Esophagus squamous epithelium (tissue), 5 donors: ENCODE measurements at regions not wholly inside any gene's neighbourhood (a gene's known extent, or its start where the extent isn't known, plus 50 kb on each side); places are given as distances from the start of the nearest gene placed in this dataset.

Source experiments
- DNase-seq: peaks from one replicate; lab custom pipeline; 2025; lab: John Stamatoyannopoulos, UW
- H3K27ac ChIP-seq, 4 donors: fragments of 200-600 bp; sonication (generic); one replicate each; pipeline ENCODE4 v1.5.1; 2016 to 2019; ENCODE audit warnings: mild to moderate bottlenecking in 1 of 4
- H3K27me3 ChIP-seq, 4 donors: fragments of 200-600 bp; sonication (generic); 1 replicate in 3 of 4; 2 replicates in 1 of 4; pipeline versions ENCODE4 v1.5.1 to v1.6.0; 2017 to 2021; ENCODE audit warnings: antibody characterized with exemption in 1 of 4
- H3K36me3 ChIP-seq, 3 donors: fragments of 200-600 bp; sonication (generic); one replicate each; pipeline ENCODE4 v1.5.1; 2016 to 2019
- H3K4me1 ChIP-seq, 3 donors: fragments of 200-600 bp; sonication (generic); one replicate each; pipeline ENCODE4 v1.5.1; 2017 to 2019
- H3K4me3 ChIP-seq, 4 donors: fragments of 200-600 bp; sonication (generic); 1 replicate in 3 of 4; 2 replicates in 1 of 4; pipeline ENCODE4 v1.5.1; 2016 to 2019; ENCODE audit warnings: mild to moderate bottlenecking in 2 of 4, moderate library complexity in 1 of 4
- H3K9me3 ChIP-seq, 3 donors: fragments of 200-600 bp; sonication (generic); one replicate each; pipeline ENCODE4 v1.5.1; 2016 to 2019
- POLR2A ChIP-seq, 4 donors: fragments of 450-650 bp; IDR thresholded peaks; one replicate each; pipeline ENCODE4 v1.6.1; 2017; ENCODE audit warnings: antibody characterized with exemption in 4 of 4, mild to moderate bottlenecking in 4 of 4, moderate library complexity in 3 of 4
- WGBS, 2 donors: methylation state at CpG; one replicate each; pipeline ENCODE4 v1.1.5; 2018; 5-methylcytosine and 5-hydroxymethylcytosine counted together
- intact Hi-C: fragments of 100-400 bp; cut with DNase I; formaldehyde crosslinking; loops from one replicate; pipeline ENCODE4 v1.15.0; 2022
- TF ChIP-seq, protein P1 (sequence below), 6 experiments: fragments of 450-650 bp in 4 of 6; fragments of 200-600 bp in 2 of 6; sonication (generic) in 2 of 6; IDR thresholded peaks; one replicate each; pipeline ENCODE4 v1.5.1; 2016 to 2019; ENCODE audit warnings: antibody characterized with exemption in 6 of 6, mild to moderate bottlenecking in 4 of 6, moderate library complexity in 4 of 6
- donor health status: DM: yes; HTN: yes; CAD: no.

DNA sequence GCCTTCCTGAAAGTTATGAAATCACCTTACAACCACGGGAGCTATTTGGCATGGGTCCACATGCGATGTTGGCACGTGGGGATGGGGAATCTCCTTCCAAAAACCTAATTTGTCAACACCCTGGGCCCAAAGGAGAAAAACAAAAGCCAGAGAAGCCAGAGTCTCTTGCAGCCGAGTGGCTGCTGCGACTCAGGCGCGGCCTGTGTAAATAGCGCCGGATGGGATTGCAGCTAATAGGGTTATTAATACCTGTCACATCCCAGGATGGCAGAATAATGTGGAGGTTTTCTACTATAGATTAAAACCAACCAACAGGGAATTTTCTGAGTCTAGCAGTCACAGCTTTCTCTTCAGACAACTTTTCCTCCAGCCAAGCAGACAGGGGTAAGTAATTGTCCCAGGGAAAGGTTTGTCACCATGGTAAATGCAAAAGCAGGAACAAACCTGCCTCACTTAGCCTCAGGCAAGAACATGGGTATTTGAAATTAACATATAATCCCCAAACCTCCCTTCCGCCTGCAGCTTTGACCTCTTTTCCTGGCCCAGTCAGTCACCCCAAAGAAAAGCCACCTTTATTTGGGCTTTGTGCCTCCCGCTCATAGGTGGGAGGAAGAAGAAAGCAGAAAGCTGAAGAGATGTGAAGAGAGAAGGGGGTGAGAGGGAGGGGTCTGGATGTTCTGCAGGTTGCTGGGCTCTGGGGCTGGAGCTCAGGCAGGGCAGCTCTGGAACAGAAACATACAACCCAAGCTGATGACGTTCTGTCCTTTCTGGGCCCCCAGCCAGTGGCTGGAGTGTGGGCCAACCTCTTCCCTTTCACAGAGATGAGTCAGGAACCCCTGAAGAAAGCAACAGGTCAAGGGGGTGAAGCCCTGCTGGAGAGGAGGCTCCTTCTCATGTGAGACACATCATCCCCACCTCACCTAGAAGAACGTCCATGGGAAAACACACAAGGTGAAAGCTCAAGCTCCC lies 376.5 kb downstream of the NXPE2 start:
- no peak for TF ChIP-seq POLR2A (IDR thresholded peaks at IDR 0.05)
- TF ChIP-seq, protein P1, sequence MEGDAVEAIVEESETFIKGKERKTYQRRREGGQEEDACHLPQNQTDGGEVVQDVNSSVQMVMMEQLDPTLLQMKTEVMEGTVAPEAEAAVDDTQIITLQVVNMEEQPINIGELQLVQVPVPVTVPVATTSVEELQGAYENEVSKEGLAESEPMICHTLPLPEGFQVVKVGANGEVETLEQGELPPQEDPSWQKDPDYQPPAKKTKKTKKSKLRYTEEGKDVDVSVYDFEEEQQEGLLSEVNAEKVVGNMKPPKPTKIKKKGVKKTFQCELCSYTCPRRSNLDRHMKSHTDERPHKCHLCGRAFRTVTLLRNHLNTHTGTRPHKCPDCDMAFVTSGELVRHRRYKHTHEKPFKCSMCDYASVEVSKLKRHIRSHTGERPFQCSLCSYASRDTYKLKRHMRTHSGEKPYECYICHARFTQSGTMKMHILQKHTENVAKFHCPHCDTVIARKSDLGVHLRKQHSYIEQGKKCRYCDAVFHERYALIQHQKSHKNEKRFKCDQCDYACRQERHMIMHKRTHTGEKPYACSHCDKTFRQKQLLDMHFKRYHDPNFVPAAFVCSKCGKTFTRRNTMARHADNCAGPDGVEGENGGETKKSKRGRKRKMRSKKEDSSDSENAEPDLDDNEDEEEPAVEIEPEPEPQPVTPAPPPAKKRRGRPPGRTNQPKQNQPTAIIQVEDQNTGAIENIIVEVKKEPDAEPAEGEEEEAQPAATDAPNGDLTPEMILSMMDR (IDR thresholded peaks at IDR 0.05) = no peak
- H3K9me3 ChIP-seq = peaks cover 0 to 9% (median 0%) of the 10 kb centered on the region in 3 donors

DNA sequence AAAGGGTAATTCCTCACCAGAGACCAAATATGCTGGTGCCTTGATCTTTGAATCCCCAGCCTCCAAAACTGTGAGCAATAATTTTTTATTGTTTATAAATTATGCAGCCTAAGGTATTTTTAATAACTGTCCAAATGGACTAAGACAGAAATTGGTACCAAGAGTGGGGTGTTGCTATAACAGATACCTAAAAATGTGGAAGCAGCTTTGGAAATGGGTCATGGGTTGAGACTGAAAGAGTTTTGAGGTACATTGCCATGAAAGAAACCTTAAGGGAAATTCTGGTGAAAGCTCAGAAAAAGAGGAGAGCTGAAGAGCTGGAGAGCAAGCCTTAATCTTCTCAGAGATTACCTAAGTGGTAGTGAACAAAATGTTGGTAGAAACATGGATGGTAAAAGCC lies 378.2 kb downstream of the NXPE2 start:
- no peak overlapping the region for H3K4me3 ChIP-seq
- no peak for TF ChIP-seq POLR2A (IDR thresholded peaks at IDR 0.05)
- TF ChIP-seq, protein P1 (IDR thresholded peaks at IDR 0.05) = no peak
- no peaks in the 10 kb centered on the region for H3K36me3 ChIP-seq
- intact Hi-C loops = no loop called here
- no peaks in the 10 kb centered on the region for H3K27me3 ChIP-seq
- peaks cover 0 to 12% (median 0%) of the 10 kb centered on the region in 3 donors for H3K4me1 ChIP-seq
- no peak overlapping the region for H3K27ac ChIP-seq
- peaks cover 0 to 9% (median 0%) of the 10 kb centered on the region in 3 donors for H3K9me3 ChIP-seq
- no peak for DNase-seq

More for the DNA sequence above, 376.5 kb downstream of the NXPE2 start:
- H3K4me1 ChIP-seq = peaks cover 0 to 12% (median 0%) of the 10 kb centered on the region in 3 donors
- H3K4me3 ChIP-seq = no peak overlapping the region
- no peaks in the 10 kb centered on the region for H3K27me3 ChIP-seq
- H3K27ac ChIP-seq = no peak overlapping the region
- DNase-seq = no peak
- WGBS, 2 donors = 32 to 54% methylated on average over 12 to 13 of the region's 13 CpGs
- no peaks in the 10 kb centered on the region for H3K36me3 ChIP-seq
- intact Hi-C loops = no loop called here

DNA sequence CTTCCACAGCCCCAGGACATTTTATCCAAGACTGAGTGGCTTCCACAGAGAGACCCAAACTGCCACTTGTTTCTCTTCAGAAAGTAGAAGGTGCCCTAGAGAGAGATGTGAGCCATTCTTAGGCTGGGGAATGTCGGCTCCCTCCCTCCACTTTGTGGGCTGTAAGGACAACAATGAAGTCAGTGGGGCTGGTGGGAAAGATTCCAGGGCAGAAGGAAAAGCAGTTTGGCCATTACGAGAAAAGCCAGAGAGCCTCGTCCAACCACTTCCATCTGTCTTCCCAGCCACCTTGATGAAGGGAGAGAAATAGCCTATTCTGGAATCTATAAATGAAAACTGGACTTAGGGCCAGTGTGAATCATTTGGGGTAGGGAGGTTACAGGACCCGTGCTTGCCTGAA lies 382.5 kb downstream of the NXPE2 start:
- no peaks in the 10 kb centered on the region for H3K4me1 ChIP-seq
- H3K9me3 ChIP-seq = peaks cover 0 to 19% (median 5%) of the 10 kb centered on the region in 3 donors
- TF ChIP-seq, protein P1 (IDR thresholded peaks at IDR 0.05) = no peak
- TF ChIP-seq POLR2A (IDR thresholded peaks at IDR 0.05) = no peak
- no peaks in the 10 kb centered on the region for H3K27me3 ChIP-seq
- intact Hi-C loops = no loop called here
- no peak overlapping the region for H3K27ac ChIP-seq
- no peak for DNase-seq
- no peak overlapping the region for H3K4me3 ChIP-seq
- WGBS, 2 donors = 33 to 50% methylated on average over 4 of the region's 4 CpGs
- H3K36me3 ChIP-seq = no peaks in the 10 kb centered on the region

DNA sequence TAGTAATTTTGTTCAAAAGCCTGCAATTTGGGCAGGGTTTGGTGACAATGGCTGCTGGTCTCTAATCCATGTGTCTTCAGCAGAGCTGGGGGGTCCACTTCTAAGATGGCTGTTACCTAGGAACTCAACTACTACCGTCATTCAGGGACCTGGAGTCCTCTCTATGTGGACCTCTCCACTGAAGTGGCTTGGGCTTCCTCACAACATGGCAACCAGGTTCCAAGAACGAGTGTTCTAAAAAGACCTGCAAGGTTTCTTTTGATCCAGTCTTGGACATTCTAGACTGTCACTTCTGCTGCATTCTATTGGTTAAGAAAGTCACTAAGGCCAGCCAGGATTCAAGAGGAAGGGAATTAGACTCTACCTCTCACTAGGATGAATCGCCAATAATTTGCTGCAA lies 387.0 kb downstream of the NXPE2 start:
- DNase-seq = no peak
- intact Hi-C loops = no loop called here
- peaks cover 0 to 11% (median 5%) of the 10 kb centered on the region in 3 donors for H3K9me3 ChIP-seq
- no peaks in the 10 kb centered on the region for H3K27me3 ChIP-seq
- 85 to 90% methylated on average over 2 to 3 of the region's 3 CpGs for WGBS, 2 donors
- H3K4me3 ChIP-seq = no peak overlapping the region
- no peak overlapping the region for H3K27ac ChIP-seq
- TF ChIP-seq, protein P1 (IDR thresholded peaks at IDR 0.05) = no peak
- TF ChIP-seq POLR2A (IDR thresholded peaks at IDR 0.05) = no peak
- H3K36me3 ChIP-seq = no peaks in the 10 kb centered on the region
- H3K4me1 ChIP-seq = no peaks in the 10 kb centered on the region
